GM12892 (cell line): ENCODE measurements at regions not wholly inside any gene's neighbourhood (a gene's known extent, or its start where the extent isn't known, plus 50 kb on each side); places are given as distances from the start of the nearest gene placed in this dataset.

Experiments used
- POLR2A ChIP-seq: IDR thresholded peaks from 2 replicates; pipeline ENCODE4 v1.6.1; 2011; ENCODE audit warnings: low read depth, low read length, control low read depth
- TAF1 ChIP-seq: IDR thresholded peaks from 2 replicates; pipeline ENCODE4 v1.6.1; 2011; ENCODE audit warnings: low read depth, mild to moderate bottlenecking, control low read depth, low read length, borderline replicate concordance

DNA sequence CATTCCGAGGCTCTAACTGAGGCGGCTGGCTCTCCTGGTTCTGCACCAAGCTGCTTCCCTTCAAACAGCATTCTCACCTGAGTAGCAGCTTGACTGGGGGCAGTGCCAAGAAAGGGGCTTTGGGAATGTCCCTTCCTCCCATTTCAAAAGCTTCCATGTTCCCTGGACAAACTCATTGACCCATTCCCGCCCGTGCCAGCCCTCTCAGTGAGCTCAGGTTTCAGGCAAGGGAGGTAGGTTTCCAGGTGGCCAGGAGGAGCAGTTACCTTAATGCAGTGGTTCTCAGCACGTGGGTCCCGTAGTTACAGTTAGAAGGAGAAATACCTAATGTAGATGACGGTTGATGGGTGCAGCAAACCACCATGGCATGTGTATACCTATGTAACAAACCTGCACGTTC lies 135.2 kb downstream of the ELOVL4 start:
- TF ChIP-seq TAF1 (no peak), POLR2A (no peak)
